OCI-LY1 (cell line): ENCODE measurements at regions not wholly inside any gene's neighbourhood (a gene's known extent, or its start where the extent isn't known, plus 50 kb on each side); places are given as distances from the start of the nearest gene placed in this dataset.

ENCODE experiments used
- EZH2 ChIP-seq: fragments of 200-600 bp; sonication (generic), shearing (Covaris generic); IDR thresholded peaks from 2 replicates; pipeline ENCODE4 v1.8.0; 2017; ENCODE audit warnings: borderline replicate concordance, mixed run types, mild to moderate bottlenecking, antibody characterized with exemption, low read length, moderate library complexity, mixed read lengths
- TF ChIP-seq, protein P1 (sequence below): fragments of 200-600 bp; sonication (generic), shearing (Covaris generic); IDR thresholded peaks from 2 replicates; pipeline ENCODE4 v1.5.1; 2017; ENCODE audit warnings: mild to moderate bottlenecking, antibody characterized with exemption, low read length, moderate library complexity, mixed read lengths

DNA sequence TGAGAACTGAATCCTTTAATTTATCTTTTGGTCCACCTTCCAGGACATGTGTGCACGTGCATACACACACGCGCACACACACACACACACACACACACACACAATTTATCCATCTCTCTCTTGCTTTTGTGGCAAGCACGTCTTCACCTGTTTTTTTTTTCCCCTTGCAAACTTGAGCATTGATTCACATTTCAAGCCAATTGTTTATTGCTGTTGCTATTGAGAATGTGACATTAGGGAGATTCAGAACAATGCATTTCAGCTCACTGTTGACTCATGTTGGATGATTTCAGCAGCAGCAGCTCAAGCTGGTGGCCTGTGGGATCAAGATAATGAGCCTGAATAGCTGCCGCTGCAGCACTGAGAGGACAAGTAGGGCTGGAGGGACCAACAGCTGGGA lies 128.9 kb downstream of the SNAPC1 start:
- TF ChIP-seq, protein P1, sequence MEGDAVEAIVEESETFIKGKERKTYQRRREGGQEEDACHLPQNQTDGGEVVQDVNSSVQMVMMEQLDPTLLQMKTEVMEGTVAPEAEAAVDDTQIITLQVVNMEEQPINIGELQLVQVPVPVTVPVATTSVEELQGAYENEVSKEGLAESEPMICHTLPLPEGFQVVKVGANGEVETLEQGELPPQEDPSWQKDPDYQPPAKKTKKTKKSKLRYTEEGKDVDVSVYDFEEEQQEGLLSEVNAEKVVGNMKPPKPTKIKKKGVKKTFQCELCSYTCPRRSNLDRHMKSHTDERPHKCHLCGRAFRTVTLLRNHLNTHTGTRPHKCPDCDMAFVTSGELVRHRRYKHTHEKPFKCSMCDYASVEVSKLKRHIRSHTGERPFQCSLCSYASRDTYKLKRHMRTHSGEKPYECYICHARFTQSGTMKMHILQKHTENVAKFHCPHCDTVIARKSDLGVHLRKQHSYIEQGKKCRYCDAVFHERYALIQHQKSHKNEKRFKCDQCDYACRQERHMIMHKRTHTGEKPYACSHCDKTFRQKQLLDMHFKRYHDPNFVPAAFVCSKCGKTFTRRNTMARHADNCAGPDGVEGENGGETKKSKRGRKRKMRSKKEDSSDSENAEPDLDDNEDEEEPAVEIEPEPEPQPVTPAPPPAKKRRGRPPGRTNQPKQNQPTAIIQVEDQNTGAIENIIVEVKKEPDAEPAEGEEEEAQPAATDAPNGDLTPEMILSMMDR = no peak
- TF ChIP-seq EZH2 = no peak
